Osteoblast (primary cell): ENCODE measurements at regions not wholly inside any gene's neighbourhood (a gene's known extent, or its start where the extent isn't known, plus 50 kb on each side); places are given as distances from the start of the nearest gene placed in this dataset.
A peak's percentile ranks its signal among the peaks of the same experiment; 100 is the strongest.

Experiments used
- DNase-seq: peaks from one replicate; pipeline ENCODE4 v3.0.0; 2011; ENCODE audit warnings: low spot score, mixed read lengths; ENCODE audit not compliant: insufficient read length; ENCODE audit errors: missing footprints
- H2AFZ ChIP-seq: 2 replicates; pipeline ENCODE4 v1.6.0; 2011; ENCODE audit warnings: mild to moderate bottlenecking, low read length
- H3K27ac ChIP-seq: 2 replicates; pipeline ENCODE4 v1.5.1; 2011; ENCODE audit warnings: mild to moderate bottlenecking, low read depth, low read length, moderate library complexity
- H3K27me3 ChIP-seq: 2 replicates; pipeline ENCODE4 v1.6.0; 2012; ENCODE audit warnings: mild to moderate bottlenecking, control low read depth, inconsistent platforms, low read length, moderate library complexity; ENCODE audit not compliant: insufficient read depth
- H3K36me3 ChIP-seq: 2 replicates; pipeline ENCODE4 v1.5.1; 2011; ENCODE audit warnings: mild to moderate bottlenecking, low read length, control low read depth, moderate library complexity; ENCODE audit not compliant: insufficient read depth
- H3K4me1 ChIP-seq: 2 replicates; pipeline ENCODE4 v1.5.1; 2011; ENCODE audit warnings: mild to moderate bottlenecking, low read length, control low read depth, moderate library complexity; ENCODE audit not compliant: insufficient read depth
- H3K4me2 ChIP-seq: 2 replicates; pipeline ENCODE4 v1.6.0; 2011; ENCODE audit warnings: mild to moderate bottlenecking, low read length; ENCODE audit not compliant: insufficient read depth
- H3K4me3 ChIP-seq: fragments of 200-600 bp; sonication (generic); 3 replicates; pipeline ENCODE4 v1.5.1; 2012; ENCODE audit warnings: mild to moderate bottlenecking, low read length, inconsistent platforms; ENCODE audit not compliant: insufficient read depth
- H3K79me2 ChIP-seq: 2 replicates; pipeline ENCODE4 v1.6.0; 2012; ENCODE audit warnings: mild to moderate bottlenecking, low read length, control low read depth, inconsistent platforms; ENCODE audit not compliant: insufficient read depth
- H3K9me3 ChIP-seq: 2 replicates; pipeline ENCODE4 v1.5.1; 2011; ENCODE audit warnings: low read depth, low read length, control low read depth
- H4K20me1 ChIP-seq: 2 replicates; pipeline ENCODE4 v1.6.0; 2012; ENCODE audit warnings: mild to moderate bottlenecking, low read length, control low read depth; ENCODE audit not compliant: insufficient read depth
- CTCF ChIP-seq: IDR thresholded peaks from 2 replicates; pipeline ENCODE4 v1.5.1; 2011; ENCODE audit warnings: mild to moderate bottlenecking, low read depth, low read length, moderate library complexity; ENCODE audit errors: extremely low read depth

DNA sequence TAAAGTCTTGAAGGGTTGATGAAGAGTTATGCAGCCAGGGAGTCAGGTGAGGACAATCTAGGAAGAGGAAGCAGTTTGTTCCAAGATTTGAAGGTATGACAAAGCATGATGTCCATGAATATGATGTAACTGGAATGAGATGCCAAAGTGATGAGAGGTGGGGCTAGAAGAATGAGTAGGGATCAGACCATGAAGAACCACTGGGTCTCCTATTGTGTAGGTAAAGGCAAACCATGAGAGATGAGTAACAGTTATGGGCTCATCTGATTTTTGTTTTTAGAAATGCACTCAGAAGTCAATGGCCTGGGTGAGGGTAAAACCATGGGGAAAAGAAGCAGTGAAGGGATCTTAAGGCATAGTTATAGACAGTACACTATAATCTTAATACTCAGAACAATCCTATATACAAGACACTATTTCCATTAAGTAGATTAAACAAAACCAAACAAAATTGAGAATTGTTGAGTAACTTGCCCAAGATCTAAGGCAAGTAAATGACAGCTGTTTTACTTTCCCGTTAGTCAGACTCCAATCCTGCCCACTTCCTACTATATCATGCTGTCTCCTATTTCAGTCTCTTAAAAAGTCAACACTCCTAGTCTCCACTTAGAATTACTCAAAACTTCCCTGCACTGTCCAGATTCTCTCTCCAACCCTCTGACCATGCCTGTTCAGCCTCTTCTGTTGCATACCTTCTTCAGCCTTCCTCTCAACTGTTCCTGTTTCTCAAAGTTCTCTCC is 393.8 kb upstream of the MEF2C start:
- no peak for TF ChIP-seq CTCF
- no peak overlapping the region for H2AFZ ChIP-seq
- DNase-seq, result peak; percentile 84
- H3K79me2 ChIP-seq, result no peaks in the 10 kb centered on the region
- H3K9me3 ChIP-seq, result no peaks in the 10 kb centered on the region
- no peaks in the 10 kb centered on the region for H3K36me3 ChIP-seq
- no peaks in the 10 kb centered on the region for H3K27me3 ChIP-seq
- H3K4me2 ChIP-seq, result peak overlapping the region; percentile 18
- no peak overlapping the region for H3K4me3 ChIP-seq
- H3K27ac ChIP-seq, result peak overlapping the region; percentile 29
- no peaks in the 10 kb centered on the region for H4K20me1 ChIP-seq
- H3K4me1 ChIP-seq, result peaks cover 24% of the 10 kb centered on the region

DNA sequence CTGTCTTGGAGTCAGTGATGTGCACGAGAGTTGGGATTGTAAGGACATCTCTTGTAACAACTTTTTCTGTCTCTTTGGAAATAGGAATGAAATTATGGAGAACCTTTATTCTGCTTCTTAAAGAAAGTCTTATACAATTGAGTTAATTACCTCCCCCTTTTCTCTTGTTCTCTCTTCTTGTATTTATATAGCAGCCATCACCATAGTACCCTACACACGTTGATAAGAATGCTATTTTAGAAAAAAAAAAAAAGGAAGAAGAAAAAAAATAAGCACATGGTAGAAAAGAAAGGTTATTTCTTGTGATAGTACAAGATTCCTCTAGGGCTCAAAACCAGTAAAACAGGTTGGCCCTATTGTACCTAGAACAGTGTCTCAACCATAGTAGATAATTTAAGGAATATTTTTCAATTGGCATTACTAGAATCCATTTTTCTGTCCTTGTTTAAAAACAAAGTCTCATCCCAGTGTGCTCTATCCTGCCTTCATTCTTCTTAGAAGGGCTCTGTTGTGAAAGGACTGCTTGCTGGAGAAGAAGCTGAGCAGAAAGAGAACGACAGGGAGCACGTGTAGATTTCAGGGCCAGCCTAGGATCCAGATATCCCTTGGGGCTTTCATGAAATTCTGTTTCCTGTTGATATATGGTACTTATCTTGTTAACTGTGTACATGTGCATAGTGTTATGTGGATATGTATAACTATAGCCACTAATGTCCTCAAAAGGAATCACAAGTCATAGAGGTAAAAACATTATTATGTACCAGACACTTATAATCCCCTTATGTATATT is 392.3 kb upstream of the MEF2C start:
- no peak for TF ChIP-seq CTCF

DNA sequence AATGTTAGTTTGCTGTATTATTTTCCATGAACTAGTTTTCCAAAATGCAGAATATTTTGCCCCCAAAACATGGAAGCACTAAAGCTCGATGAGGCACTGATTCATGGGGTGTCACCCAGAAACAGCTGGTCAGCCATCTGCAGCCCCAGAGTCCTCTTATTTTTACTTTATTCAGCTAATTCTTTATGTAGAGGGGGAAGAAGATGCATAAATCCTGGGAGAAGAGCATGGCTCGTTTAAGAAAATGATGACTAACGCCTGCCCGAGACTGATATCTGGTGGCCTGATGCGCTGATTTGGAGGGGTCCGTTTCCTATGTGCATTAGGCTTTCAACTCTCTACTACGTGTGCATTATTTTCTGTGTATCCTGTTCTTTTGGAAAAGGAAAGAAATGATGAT is 390.3 kb upstream of the MEF2C start:
- no peaks in the 10 kb centered on the region for H3K9me3 ChIP-seq
- DNase-seq, result no peak
- H3K4me1 ChIP-seq, result peaks cover 18% of the 10 kb centered on the region
- no peaks in the 10 kb centered on the region for H3K79me2 ChIP-seq
- H3K27ac ChIP-seq, result no peak overlapping the region
- no peak for TF ChIP-seq CTCF
- no peak overlapping the region for H3K4me3 ChIP-seq
- H2AFZ ChIP-seq, result no peak overlapping the region
- no peaks in the 10 kb centered on the region for H4K20me1 ChIP-seq
- no peaks in the 10 kb centered on the region for H3K27me3 ChIP-seq
- H3K4me2 ChIP-seq, result no peak overlapping the region
- no peaks in the 10 kb centered on the region for H3K36me3 ChIP-seq

More for the DNA sequence above, 392.3 kb upstream of the MEF2C start:
- Histone ChIP-seq H3K27me3 (no peaks in the 10 kb centered on the region), H3K27ac (no peak overlapping the region), H2AFZ (no peak overlapping the region), H3K9me3 (no peaks in the 10 kb centered on the region), H3K4me2 (no peak overlapping the region), H4K20me1 (no peaks in the 10 kb centered on the region), H3K4me3 (no peak overlapping the region), H3K36me3 (no peaks in the 10 kb centered on the region), H3K4me1 (peaks cover 18% of the 10 kb centered on the region), H3K79me2 (no peaks in the 10 kb centered on the region)
- DNase-seq, result no peak

GRCh38 chr5:89270901-89271300 is 387.9 kb upstream of the MEF2C start:
- no peaks in the 10 kb centered on the region for H3K27me3 ChIP-seq
- H2AFZ ChIP-seq, result no peak overlapping the region
- peaks cover under 1% of the 10 kb centered on the region for H3K4me1 ChIP-seq
- H3K36me3 ChIP-seq, result no peaks in the 10 kb centered on the region
- no peak for DNase-seq
- no peaks in the 10 kb centered on the region for H4K20me1 ChIP-seq
- H3K27ac ChIP-seq, result no peak overlapping the region
- no peak for TF ChIP-seq CTCF
- H3K4me3 ChIP-seq, result no peak overlapping the region
- H3K4me2 ChIP-seq, result no peak overlapping the region
- H3K79me2 ChIP-seq, result no peaks in the 10 kb centered on the region
- H3K9me3 ChIP-seq, result no peaks in the 10 kb centered on the region
